ENCODE measurements at regions not wholly inside any gene's neighbourhood (a gene's known extent, or its start where the extent isn't known, plus 50 kb on each side); places are given as distances from the start of the nearest gene placed in this dataset.
"Not testable (repeated sequence)": the region's sequence is repeated elsewhere in the genome, so short reads cannot be mapped to it uniquely, and the experiment has no call there.

GRCh38 chr1:98555814-98556213 lies 105.7 kb upstream of the SNX7 start:
- Histone ChIP-seq H3K4me1 (ENCODE audit: control insufficient read depth in 1 of 2, low read depth in 2 of 2) (no peaks in the 10 kb centered on the region), H3K36me3 (no peaks in the 10 kb centered on the region), H3K27ac (no peak overlapping the region), H3K27me3 (replicated peaks; ENCODE audit: insufficient read depth) (no peaks in the 10 kb centered on the region), H3K9me3 (no peaks in the 10 kb centered on the region), H3K4me3 (no peak overlapping the region)
- no peak for TF ChIP-seq CTCF (IDR thresholded peaks at IDR 0.05)
- ATAC-seq (ENCODE audit: insufficient number of reproducible peaks, low FRiP score, low read depth) (no peak), DNase-seq (ENCODE audit: low spot score) (no peak)

- not testable (repeated sequence) for H3K36me3 ChIP-seq; H3K27ac ChIP-seq; H3K4me1 ChIP-seq (ENCODE audit: control insufficient read depth in 1 of 2, low read depth in 2 of 2); H3K4me3 ChIP-seq; ATAC-seq (ENCODE audit: insufficient number of reproducible peaks, low FRiP score, low read depth); H3K9me3 ChIP-seq; H3K27me3 ChIP-seq (replicated peaks; ENCODE audit: insufficient read depth); DNase-seq (ENCODE audit: low spot score)
These were observed 108.9 kb upstream of the SNX7 start for GRCh38 chr1:98552576-98553074.

GRCh38 chr1:98550076-98550475 lies 111.4 kb upstream of the SNX7 start:
- TF ChIP-seq CTCF (IDR thresholded peaks at IDR 0.05): no peak
- no peaks in the 10 kb centered on the region for H3K27me3 ChIP-seq (replicated peaks; ENCODE audit: insufficient read depth)
- ATAC-seq (ENCODE audit: insufficient number of reproducible peaks, low FRiP score, low read depth) (no peak), DNase-seq (ENCODE audit: low spot score) (no peak)
- H3K36me3 ChIP-seq: no peaks in the 10 kb centered on the region
- H3K27ac ChIP-seq: no peak overlapping the region
- H3K4me3 ChIP-seq: no peak overlapping the region
- no peaks in the 10 kb centered on the region for H3K9me3 ChIP-seq
- H3K4me1 ChIP-seq (ENCODE audit: control insufficient read depth in 1 of 2, low read depth in 2 of 2): no peaks in the 10 kb centered on the region

- H3K27me3 ChIP-seq (replicated peaks; ENCODE audit: insufficient read depth): no peaks in the 10 kb centered on the region
- TF ChIP-seq CTCF (IDR thresholded peaks at IDR 0.05): no peak
- DNase-seq (ENCODE audit: low spot score): no peak
- no peaks in the 10 kb centered on the region for H3K36me3 ChIP-seq
- H3K9me3 ChIP-seq: no peaks in the 10 kb centered on the region
- no peak overlapping the region for H3K27ac ChIP-seq
- no peak for ATAC-seq (ENCODE audit: insufficient number of reproducible peaks, low FRiP score, low read depth)
- no peaks in the 10 kb centered on the region for H3K4me1 ChIP-seq (ENCODE audit: control insufficient read depth in 1 of 2, low read depth in 2 of 2)
- H3K4me3 ChIP-seq: no peak overlapping the region
These were observed 115.2 kb upstream of the SNX7 start for GRCh38 chr1:98546319-98546718.

- H3K27me3 ChIP-seq (replicated peaks; ENCODE audit: insufficient read depth): no peaks in the 10 kb centered on the region
- no peaks in the 10 kb centered on the region for H3K36me3 ChIP-seq
- H3K27ac ChIP-seq: no peak overlapping the region
- no peak for TF ChIP-seq CTCF (IDR thresholded peaks at IDR 0.05)
- H3K4me3 ChIP-seq: no peak overlapping the region
- DNase-seq (ENCODE audit: low spot score): no peak
- no peaks in the 10 kb centered on the region for H3K4me1 ChIP-seq (ENCODE audit: control insufficient read depth in 1 of 2, low read depth in 2 of 2)
- no peaks in the 10 kb centered on the region for H3K9me3 ChIP-seq
- ATAC-seq (ENCODE audit: insufficient number of reproducible peaks, low FRiP score, low read depth): no peak
These were observed 123.4 kb upstream of the SNX7 start for GRCh38 chr1:98538106-98538505.

- H3K9me3 ChIP-seq: no peaks in the 10 kb centered on the region
- H3K36me3 ChIP-seq: no peaks in the 10 kb centered on the region
- H3K4me1 ChIP-seq (ENCODE audit: control insufficient read depth in 1 of 2, low read depth in 2 of 2): no peaks in the 10 kb centered on the region
- no peak overlapping the region for H3K4me3 ChIP-seq
- no peak for TF ChIP-seq CTCF (IDR thresholded peaks at IDR 0.05)
- DNase-seq (ENCODE audit: low spot score): no peak
- H3K27me3 ChIP-seq (replicated peaks; ENCODE audit: insufficient read depth): no peaks in the 10 kb centered on the region
- ATAC-seq (ENCODE audit: insufficient number of reproducible peaks, low FRiP score, low read depth): no peak
- H3K27ac ChIP-seq: no peak overlapping the region
These were observed 138.3 kb upstream of the SNX7 start for GRCh38 chr1:98523256-98523655.

All from thoracic aorta (tissue), 2 donors.